HG03175 (cell line): ENCODE measurements at regions not wholly inside any gene's neighbourhood (a gene's known extent, or its start where the extent isn't known, plus 50 kb on each side); places are given as distances from the start of the nearest gene placed in this dataset.

Experiments used
- ATAC-seq: cut with Tn5 transposase; IDR thresholded peaks from one replicate; pipeline ENCODE4 v1.9.1; 2021; ENCODE audit warnings: mild to moderate bottlenecking, moderate library complexity; ENCODE audit not compliant: unreplicated experiment

DNA sequence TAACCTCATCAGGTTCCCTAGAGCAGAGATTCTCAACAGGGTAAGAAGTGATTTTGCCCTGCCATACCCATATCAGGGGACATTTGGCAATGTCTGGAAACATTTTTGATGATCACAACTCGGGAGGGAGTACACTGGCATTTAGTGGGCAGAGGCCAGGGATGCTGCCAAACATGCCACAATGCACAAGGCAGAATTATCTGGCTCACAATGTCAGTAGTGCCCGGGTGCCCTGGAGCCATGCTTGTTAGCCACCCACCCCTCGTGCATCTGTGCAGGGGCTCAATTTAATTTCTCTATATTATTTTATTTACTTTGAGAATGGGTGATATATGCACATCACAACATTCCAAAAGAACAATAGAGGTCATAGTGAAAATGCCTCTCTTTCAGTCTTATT lies 82.0 kb upstream of the DHX15 start:
- no peak for ATAC-seq

DNA sequence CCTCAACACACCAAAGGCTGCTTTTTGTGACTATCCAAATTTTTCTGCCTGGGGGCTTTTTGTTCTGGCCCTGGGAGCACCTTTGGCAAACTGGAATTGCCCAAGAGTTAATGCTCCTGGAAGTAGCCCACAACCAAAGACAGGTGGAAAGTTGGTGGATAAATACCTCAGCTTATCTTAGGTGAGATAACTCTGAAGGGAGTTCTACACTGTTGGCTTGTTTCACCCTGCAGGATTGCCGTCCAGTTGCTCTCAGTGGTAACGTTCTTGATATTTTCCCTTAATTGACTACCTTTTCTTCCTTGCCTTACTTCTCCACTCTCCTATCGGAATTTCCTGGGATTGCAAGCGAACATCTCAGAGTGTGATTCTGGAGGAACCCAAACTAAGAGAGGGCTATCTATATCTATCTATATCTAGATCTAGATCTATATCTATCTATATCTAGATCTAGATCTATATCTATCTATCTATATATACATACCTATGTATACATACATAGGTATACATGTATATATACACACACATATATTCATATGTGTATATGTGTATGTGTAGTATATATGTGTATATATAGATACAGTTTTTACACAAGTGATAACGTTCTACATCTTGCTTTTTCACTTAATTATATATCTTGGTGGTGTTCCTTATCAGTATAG lies 82.6 kb upstream of the DHX15 start:
- ATAC-seq, result no peak

DNA sequence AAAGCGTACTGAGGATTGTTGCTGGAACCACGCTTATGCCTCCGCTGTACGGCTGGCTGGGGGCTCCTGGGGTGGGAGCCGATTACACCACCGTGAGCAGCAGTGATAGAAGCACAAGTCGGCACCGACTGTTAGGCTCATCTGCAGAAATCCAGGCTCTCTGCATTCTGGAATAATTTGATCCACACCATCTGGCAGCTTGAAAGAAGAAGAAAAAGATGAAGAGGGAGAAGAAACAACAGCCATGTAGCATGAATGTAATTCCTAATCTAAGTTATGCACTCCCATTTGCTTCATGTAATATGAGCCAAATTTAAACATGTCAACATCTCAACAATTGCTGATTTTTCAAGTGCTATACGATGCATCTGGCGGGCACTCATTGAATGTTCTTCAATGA lies 84.6 kb upstream of the DHX15 start:
- ATAC-seq, result no peak

DNA sequence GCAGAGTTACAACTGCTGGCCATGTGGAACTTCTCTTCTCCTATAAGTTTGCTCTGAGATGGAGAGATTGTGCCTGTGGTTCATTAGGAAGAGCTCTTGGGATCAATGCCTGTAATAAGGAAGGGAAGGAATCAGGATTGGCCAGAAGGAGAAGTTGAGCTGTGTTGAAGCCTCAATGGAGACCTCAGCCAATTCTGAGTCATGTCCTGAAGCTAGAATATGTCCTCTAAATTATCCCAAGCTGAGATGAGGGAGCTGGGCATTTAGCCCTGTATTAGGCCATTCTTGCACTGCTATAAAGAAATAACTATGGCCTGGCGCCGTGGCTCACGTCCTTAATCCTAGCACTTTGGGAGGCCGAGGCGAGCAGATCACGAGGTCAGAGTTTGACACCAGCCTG lies 85.4 kb upstream of the DHX15 start:
- ATAC-seq, result no peak

DNA sequence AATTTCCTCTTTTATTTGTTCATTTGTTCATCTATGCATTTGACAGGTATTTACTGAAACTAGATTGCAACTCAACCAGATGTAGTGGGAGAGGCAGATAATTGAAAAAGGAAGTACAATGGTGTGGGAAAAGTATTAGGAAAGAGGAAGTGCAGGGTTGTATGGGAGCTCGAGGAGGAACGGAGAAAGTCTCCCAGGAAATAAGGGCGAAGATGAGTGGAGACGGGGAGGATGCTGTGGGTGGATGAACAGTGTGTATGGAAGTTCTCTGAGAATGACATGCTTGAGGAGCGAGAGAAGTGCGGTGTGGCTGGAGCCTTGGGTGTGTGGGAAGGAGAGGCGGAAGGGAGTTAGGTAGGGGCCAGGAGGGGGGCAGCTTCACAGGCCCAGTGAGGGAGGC lies 87.5 kb upstream of the DHX15 start:
- no peak for ATAC-seq

DNA sequence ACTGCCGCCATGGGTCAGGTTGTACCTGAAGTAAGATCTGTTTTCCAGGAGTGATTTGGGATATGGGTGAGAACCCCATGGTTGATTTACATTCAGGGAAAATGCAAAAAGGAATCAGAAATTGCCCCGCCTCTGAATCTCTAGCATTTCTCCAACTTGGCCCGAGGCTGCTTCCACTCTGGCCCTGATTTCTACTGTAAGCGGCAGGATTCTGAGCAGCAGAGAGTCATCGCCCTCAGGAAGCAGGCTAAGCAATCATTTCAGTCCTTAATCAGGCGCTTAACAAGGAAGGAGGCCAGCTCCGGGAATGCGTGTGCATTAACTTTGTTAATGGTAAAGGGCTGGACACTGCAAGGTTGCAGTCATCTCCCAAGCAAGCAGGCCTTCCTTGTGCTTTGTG lies 88.5 kb upstream of the DHX15 start:
- no peak for ATAC-seq

DNA sequence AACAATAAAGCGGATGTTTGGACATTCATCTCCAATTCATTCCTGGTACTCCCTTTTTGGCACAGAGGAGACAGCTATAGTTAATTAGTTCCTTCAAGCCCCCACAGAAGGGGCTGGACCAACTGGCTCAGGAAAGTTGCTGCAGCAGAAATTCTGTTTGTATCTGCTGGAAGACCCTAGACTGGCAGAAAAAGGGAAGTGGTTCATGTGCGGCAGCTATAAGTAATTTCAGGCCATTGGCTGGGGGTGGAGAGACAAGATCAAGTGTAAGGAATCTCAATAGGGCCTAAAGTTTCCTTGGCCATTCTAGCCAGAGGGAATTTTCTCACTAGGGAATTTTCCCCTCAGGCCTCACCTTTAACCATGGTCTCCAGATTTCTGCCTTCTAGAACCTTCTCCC lies 89.9 kb upstream of the DHX15 start:
- no peak for ATAC-seq

DNA sequence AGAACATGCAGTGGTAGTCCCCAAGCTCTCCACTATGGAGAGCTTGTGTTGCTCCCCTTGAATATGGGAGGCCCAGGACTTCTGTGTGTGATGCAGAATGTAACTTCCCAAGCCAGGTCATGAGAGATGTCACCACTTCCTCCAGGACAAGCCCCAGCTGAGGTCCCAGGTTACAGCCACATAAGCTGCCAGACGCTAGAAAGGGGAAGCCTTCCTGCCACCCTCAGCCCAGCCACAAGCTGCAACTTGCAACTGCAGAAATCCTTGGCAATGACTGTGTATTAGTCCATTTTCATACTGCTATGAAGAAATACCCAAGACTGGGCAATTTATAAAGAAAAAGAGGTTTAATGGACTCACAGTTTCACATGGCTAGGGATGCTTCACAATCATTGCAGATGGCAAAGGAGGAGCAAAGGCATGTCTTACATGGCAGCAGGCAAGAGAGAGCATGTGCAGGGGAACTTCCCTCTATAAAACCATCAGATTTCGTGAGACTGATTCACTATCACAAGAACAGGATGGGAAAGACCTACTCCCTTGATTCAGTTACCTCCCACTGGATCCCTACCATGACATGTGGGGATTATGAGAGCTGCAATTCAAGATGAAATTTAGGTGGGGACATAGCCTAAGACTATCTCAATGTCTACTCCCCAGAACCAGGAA lies 91.5 kb upstream of the DHX15 start:
- no peak for ATAC-seq

DNA sequence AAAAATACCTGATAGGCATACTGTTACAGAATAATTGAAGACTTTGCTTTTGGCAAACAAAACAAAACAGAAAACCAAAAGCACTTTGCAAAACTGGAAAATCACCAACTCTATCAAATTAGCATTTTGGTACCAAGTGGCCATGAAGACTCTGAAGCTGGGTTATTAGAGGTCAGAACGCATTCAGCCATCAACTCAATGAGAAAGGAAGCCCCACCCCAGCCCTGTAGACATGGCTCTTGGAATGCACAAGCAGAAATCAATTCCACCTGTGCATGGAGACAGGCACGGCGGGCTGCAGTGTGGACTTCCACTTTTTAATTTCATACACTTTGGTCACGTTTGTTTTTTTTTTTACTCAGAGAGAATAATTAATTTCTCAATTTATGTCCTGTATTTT lies 93.6 kb upstream of the DHX15 start:
- no peak for ATAC-seq

DNA sequence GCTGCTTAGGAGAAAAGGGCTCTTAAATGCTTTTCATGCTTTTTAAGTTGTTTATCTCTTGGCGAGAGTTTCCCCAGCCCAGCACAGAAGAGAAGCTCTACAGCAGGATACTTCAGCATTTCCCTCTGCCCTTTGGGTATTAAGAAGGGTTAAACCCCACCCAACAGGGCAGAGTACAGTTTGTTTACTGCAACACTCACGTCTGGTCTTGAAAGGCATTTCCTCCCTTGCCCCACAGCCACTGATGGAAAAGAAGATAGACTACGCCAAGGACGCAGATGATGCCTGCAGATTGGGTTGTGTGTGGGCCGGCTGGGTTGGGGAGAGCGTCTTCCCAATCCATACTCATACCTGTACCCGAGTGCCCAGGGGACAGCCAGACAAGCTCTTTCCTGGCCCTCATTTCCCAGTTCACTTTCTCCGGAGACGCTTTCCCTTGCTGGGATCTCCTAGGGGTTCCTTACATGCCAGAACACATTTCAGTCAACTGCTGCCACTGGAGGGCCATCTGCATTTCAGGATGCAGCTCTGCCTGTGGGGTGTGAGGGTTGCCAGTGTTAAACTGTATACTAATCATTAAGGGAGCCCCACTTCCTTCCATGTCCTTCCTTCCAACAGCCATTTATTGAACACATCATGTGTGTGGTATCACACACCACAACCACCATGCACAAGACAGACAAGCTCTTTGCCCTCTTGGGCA lies 96.5 kb upstream of the DHX15 start:
- ATAC-seq, result no peak

DNA sequence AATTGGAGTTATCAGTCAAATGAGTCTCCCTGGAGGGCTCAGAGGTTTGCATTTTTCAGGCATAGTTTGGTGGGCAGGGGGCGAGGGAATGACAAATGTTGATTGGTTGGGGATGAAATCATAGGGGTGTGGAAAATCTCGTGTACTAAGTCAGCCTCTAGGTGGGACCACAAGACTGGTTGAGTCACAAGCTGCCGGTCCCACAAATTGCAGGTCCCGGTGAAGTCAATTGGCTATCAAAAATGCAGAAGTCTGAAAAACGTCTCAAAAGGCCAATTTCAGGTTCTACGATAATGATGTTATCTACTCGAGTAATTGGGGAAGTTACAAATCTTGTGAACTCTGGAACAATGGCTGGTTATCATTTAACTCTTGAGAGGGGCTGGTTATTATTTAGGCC lies 98.8 kb upstream of the DHX15 start:
- no peak for ATAC-seq

DNA sequence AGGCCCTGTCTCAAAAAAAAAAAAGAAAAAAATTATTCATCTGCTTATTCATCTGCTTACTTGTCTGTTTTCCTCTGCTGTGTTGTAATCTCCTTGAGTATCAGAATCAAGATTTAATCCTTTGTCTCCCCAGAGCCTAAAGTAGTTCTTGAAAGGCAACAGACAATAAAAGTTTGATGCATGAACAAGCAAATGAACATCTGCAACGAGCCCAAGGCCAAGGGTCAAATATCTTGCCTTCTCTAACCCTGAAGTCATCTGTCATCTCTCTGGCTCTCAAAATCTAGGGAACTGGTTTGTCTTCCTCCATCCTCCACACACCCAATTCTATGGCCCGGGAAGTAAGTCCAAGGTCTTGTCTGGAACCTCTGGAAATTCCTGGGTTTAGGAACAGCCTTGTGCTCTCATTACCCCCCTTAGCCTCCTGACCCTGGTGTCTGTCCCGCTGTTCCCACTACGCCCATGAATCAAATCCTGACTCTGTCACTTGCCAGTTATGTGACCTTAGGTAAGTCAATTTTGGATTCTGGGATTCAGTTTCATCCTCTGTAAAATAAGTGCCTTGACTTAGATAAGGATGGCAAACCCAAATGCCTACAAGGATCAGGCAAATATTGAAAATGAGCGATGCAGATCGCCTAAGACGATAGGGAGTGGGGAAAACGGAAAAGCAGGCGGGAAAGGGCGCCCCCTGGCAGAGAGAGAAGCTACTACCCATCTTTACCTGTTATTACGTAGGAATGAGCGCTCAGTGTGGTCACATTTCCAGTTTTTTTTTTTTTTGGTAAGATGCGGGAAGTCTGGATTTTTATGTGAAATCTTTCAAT lies 102.7 kb upstream of the DHX15 start:
- ATAC-seq, result no peak

DNA sequence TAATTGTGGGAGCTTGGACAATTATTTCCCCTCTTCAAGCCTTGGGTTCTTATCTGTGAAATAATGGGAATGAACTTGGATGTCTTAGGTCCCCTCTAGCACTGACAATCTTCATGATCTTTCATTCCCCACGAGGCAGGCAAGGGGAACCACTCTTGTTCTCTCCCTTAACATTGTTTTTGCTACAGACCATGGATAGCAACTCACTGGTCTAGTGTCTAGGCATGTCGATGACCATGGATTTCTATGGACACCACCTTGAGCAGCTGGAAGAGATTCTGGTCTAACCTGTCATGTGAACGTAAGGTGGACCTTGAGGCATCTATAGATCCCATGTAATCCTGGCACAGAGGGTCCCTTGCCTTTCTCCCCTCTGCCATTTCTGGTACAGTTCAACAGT lies 104.1 kb upstream of the DHX15 start:
- ATAC-seq, result no peak

DNA sequence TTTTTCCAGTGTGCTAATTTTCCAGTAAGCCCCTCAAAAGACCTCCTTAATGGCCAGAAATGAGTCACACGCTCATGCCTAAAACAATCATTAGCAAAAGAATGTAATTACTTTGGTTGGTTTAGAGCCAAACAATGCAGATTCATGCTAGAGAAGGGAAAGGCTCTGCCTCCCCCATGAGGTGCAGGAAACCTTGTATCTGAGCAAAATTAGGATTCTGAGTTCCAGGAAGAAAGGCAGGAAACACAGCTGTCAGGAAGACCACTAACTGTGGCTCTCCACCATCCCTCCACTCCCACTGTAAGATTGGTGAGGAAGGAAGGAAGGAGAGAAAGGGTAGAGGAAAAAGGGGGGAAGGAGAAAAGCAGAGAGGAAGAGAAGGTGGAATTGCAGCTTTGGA lies 104.9 kb upstream of the DHX15 start:
- ATAC-seq, result no peak

DNA sequence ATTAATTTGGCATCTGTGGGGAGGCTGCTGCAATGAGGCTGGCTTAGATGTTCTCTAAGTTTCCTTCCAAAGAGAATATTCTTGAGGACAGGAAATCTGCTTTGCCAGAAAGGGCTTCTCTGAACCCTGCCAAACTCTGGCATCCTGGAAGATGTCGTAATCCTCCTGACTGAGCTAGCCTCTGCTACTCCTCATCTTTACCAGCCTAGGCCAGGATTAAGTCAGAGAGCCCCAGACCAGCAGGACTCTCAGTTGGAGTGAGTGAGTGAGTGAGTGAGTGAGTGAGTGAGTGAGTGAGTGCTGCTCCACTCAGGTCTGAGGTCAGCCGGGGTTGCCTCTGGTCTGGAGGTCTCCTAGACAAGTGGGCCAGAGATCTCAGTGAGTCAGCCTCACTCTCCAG lies 104.9 kb upstream of the SOD3 start:
- no peak for ATAC-seq

DNA sequence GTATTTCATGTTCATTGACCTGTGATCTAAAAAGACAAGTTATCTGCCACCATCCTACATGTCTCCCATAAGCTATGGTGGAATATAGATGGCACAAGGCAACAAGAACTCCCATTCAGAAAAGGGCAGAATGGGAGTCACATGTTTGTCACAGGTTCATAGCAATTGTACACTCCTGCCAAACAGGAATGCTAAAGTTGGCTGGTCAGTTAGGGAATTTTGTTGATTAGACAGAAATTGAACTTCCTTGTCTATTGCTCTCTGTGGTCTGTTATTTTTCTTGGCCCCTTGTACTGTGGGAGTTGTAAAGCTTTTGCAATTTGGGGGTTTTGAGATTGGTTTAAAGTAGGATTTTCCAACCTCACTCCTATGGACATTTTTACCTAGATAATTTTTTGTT lies 101.7 kb upstream of the SOD3 start:
- no peak for ATAC-seq

DNA sequence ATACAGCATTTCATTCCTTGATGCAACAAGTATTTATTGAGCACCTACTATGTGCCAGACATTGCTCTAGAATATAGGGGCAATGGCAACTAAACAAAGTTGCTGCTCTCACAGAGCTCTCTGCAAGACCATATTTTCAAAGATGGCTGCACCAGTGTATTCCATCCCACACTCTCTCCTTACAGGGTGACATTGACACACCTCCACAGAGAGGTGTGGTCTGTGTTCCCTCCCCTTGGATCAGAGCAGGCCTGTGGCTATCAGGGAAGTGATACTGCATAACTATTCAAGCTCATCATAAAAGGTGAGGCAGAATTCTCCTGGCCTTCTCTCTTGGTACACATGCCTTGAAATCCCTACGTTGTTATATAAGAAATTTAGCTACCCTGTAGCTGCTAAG lies 95.3 kb upstream of the SOD3 start:
- ATAC-seq, result no peak

DNA sequence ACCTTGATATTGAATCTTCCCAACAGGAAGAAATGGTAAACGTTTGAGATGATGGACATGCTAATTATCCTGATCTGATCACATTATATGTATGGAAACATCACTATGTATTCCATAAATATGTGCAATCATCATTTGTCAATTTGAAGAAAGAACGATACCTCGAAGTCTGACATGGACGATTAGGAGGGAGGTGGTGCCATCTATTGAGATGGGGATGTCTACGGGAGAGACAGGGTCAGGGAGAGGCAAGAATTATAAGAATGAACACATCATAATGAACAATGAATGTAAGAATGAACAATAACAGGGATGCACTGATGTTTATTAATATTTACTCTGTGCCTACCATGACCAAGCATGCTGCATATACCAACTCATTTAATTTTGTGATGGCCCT lies 93.7 kb upstream of the SOD3 start:
- no peak for ATAC-seq

DNA sequence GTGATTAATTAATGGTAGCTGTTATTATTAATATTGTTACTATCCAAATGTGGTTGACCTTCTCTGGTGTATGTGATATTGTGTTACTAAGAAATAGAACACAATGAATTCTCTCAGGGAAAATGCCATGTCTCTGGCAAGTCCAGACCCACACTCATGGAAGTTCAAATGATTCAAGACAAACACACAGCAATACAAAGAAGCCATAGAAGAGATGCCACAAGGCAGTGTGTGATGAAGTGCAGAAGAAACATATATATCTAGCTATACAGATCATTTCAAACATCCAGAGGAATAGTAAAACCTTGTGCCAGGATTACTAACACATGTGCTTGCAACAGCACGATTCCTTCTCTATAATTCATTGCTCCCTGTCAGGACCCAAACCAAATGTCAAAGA lies 93.1 kb upstream of the SOD3 start:
- ATAC-seq, result no peak

DNA sequence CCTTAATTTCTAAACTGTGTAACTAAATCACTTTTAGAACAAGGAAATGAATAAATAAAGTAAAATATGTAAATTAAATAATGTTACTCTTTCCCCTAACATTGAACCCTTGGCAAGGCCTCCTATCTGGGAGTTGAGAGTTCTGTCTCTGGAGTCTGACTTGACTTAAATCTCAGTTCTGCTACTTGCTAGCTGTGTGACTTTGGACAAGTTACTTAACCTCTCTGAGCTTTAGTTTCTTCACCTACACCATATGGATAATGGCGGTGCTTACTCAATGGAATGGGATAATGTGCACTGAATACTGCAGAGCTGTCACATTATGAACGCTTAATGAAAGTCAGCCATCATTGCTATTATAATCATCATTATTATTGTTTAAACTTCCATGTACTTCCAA lies 92.1 kb upstream of the SOD3 start:
- no peak for ATAC-seq

DNA sequence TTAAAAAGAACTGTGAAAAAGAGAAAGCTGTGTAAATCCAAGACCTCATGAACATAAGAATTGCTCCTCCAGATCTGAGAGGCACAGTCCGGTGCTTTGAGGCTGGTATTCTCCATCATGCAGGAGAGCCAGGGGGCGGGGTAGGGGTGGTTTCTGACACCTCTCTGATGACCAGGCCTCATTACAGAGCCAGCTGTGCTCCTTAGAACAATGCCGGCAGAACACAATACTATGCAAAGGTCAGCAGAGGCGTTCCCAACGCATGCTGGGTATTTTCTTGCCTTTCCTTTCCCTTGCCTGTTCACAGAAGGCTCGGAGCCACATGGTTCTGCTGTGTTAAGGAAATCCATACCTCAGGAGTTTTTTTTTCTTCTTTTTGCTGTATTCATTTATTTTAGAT lies 91.2 kb upstream of the SOD3 start:
- ATAC-seq, result no peak
